HFF-Myc (cell line): ENCODE measurements at regions not wholly inside any gene's neighbourhood (a gene's known extent, or its start where the extent isn't known, plus 50 kb on each side); places are given as distances from the start of the nearest gene placed in this dataset.

Experiments used
- DNase-seq: peaks from one replicate; pipeline ENCODE4 v3.0.0-alpha.2; 2011; ENCODE audit warnings: low read depth; ENCODE audit errors: extremely low read depth
- H3K4me3 ChIP-seq: replicated peaks from 2 replicates; pipeline ENCODE4 v1.5.1; 2011; ENCODE audit warnings: low read depth, mild to moderate bottlenecking, control low read depth, low read length
- CTCF ChIP-seq: IDR thresholded peaks from 2 replicates; pipeline ENCODE4 v1.5.1; 2012; ENCODE audit warnings: mild to moderate bottlenecking, low read depth, low read length, control low read depth; ENCODE audit errors: missing control alignments

GRCh38 chr6:50301307-50301706 lies 251.6 kb upstream of the DEFB112 start:
- TF ChIP-seq CTCF: no peak
- H3K4me3 ChIP-seq: no peak overlapping the region
- DNase-seq: no peak

GRCh38 chr6:50305660-50306059 lies 255.9 kb upstream of the DEFB112 start:
- no peak for TF ChIP-seq CTCF
- no peak for DNase-seq
- no peak overlapping the region for H3K4me3 ChIP-seq

GRCh38 chr6:50318536-50318935 lies 268.8 kb upstream of the DEFB112 start:
- no peak for TF ChIP-seq CTCF
- H3K4me3 ChIP-seq: no peak overlapping the region
- DNase-seq: no peak

GRCh38 chr6:50330347-50330746 lies 280.6 kb upstream of the DEFB112 start:
- no peak overlapping the region for H3K4me3 ChIP-seq
- DNase-seq: no peak
- TF ChIP-seq CTCF: no peak

- no peak overlapping the region for H3K4me3 ChIP-seq
- no peak for DNase-seq
- TF ChIP-seq CTCF: no peak
Observed at GRCh38 chr6:50330963-50331362, 281.2 kb upstream of the DEFB112 start.

- DNase-seq: no peak
- no peak for TF ChIP-seq CTCF
Observed at GRCh38 chr6:50333696-50334095, 284.0 kb upstream of the DEFB112 start.

GRCh38 chr6:50337532-50338122 lies 287.9 kb upstream of the DEFB112 start:
- no peak overlapping the region for H3K4me3 ChIP-seq
- no peak for TF ChIP-seq CTCF
- DNase-seq: no peak

More at GRCh38 chr6:50333696-50334095, 284.0 kb upstream of the DEFB112 start:
- H3K4me3 ChIP-seq: no peak overlapping the region
